Vagina (tissue), 2 donors: ENCODE measurements at regions not wholly inside any gene's neighbourhood (a gene's known extent, or its start where the extent isn't known, plus 50 kb on each side); places are given as distances from the start of the nearest gene placed in this dataset.

Source experiments
- POLR2A ChIP-seq, 2 donors: fragments of 450-650 bp; IDR thresholded peaks; one replicate each; pipeline ENCODE4 v1.6.1; 2017; ENCODE audit warnings: antibody characterized with exemption in 2 of 2, mild to moderate bottlenecking in 2 of 2, moderate library complexity in 2 of 2
- POLR2AphosphoS5 ChIP-seq, 2 donors: sonication (generic); formaldehyde crosslinking; IDR thresholded peaks; one replicate each; pipeline ENCODE4 v1.9.0; 2017; ENCODE audit warnings: antibody characterized with exemption in 2 of 2, mild to moderate bottlenecking in 2 of 2, low read depth in 1 of 2; ENCODE audit not compliant: insufficient read depth in 1 of 2
- TF ChIP-seq, protein P1 (sequence below), 3 experiments: fragments of 450-650 bp in 2 of 3; fragments of 200-600 bp in 1 of 3; sonication (generic) in 1 of 3; IDR thresholded peaks; one replicate each; pipeline ENCODE4 v1.5.1; 2017 to 2019; ENCODE audit warnings: antibody characterized with exemption in 3 of 3, mild to moderate bottlenecking in 2 of 3, moderate library complexity in 2 of 3

DNA sequence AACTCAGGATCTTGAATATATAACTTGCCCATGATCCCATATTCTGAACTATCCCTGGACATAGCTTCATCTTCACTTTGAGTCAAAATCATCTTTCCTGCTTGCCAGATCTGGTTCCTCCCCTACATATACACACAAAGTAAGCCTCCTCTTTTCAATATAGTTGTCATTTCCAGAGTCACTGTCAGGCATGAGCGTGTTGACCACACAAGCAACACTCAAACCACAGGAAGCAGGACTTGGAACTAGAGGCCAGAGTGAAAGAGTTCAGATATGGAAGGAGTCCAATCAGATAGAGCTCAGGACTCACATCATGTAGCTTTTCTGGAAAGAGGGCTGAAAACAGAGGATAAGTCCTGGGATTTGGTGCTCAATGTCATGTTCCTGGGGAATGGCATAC is 1140.6 kb downstream of the BCL11B start:
- TF ChIP-seq, protein P1, sequence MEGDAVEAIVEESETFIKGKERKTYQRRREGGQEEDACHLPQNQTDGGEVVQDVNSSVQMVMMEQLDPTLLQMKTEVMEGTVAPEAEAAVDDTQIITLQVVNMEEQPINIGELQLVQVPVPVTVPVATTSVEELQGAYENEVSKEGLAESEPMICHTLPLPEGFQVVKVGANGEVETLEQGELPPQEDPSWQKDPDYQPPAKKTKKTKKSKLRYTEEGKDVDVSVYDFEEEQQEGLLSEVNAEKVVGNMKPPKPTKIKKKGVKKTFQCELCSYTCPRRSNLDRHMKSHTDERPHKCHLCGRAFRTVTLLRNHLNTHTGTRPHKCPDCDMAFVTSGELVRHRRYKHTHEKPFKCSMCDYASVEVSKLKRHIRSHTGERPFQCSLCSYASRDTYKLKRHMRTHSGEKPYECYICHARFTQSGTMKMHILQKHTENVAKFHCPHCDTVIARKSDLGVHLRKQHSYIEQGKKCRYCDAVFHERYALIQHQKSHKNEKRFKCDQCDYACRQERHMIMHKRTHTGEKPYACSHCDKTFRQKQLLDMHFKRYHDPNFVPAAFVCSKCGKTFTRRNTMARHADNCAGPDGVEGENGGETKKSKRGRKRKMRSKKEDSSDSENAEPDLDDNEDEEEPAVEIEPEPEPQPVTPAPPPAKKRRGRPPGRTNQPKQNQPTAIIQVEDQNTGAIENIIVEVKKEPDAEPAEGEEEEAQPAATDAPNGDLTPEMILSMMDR (IDR thresholded peaks at IDR 0.05): no peak
- no peak for TF ChIP-seq POLR2A (IDR thresholded peaks at IDR 0.05)
- no peak for TF ChIP-seq POLR2AphosphoS5 (IDR thresholded peaks at IDR 0.05; ENCODE audit: insufficient read depth in 1 of 2, low read depth in 1 of 2)
